ENCODE measurements at regions not wholly inside any gene's neighbourhood (a gene's known extent, or its start where the extent isn't known, plus 50 kb on each side); places are given as distances from the start of the nearest gene placed in this dataset.

DNA sequence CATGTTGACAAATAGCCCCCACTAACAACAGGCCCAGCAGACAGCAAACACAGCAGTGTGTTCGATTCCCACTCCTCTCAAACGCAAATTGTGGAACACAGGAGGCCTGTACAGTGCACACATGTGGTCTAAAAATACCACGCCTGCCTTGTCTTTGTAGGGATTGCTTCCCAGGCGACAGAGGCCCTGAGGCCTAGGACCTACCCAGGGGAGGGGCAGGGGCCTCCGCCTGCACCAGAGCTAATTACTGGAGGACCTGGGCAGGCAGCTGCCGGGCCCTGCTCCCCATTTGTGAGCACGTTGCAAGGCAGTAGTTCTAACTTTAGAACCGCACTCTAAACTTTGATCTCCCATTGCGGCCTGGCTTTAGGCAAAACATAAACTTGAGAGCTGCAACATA is 316.0 kb downstream of the TXNL1 start:
- 93% methylated on average over 6 of the region's 9 CpGs for WGBS (ENCODE audit: insufficient coverage)
- CTCF ChIA-PET, result no interaction called here
- H3K9me3 Mint-ChIP-seq, result no peaks in the 10 kb centered on the region
- H3K27me3 ChIP-seq (replicated peaks in 1 of 2; ENCODE audit: control insufficient read depth in 2 of 2, extremely low read depth in 1 of 2, insufficient read depth in 2 of 2, low read length in 1 of 2), result no peaks in the 10 kb centered on the region
- H3K36me3 Mint-ChIP-seq, result no peaks in the 10 kb centered on the region
- POLR2A ChIA-PET, result no interaction called here
- H3K36me3 ChIP-seq (ENCODE audit: control insufficient read depth in 2 of 2, extremely low read depth in 1 of 2, insufficient read depth in 1 of 2, low read length in 1 of 2), result no peaks in the 10 kb centered on the region
- H3K27me3 Mint-ChIP-seq, result peaks cover 0 to 2% of the 10 kb centered on the region in 2 donors
- DNase-seq (no peak), ATAC-seq (replicated peaks in 1 of 4) (no peak)
- H3K27ac ChIP-seq (ENCODE audit: low read length), result no peak overlapping the region
- H3K27ac Mint-ChIP-seq, result no peak overlapping the region
- no peak overlapping the region for H3K4me3 Mint-ChIP-seq
- no peak overlapping the region for H3K4me3 ChIP-seq (ENCODE audit: control insufficient read depth in 1 of 2, extremely low read depth in 1 of 2, low read length in 1 of 2)
- peaks cover 0 to 4% (median 0%) of the 10 kb centered on the region in 3 donors for H3K4me1 Mint-ChIP-seq
- no peaks in the 10 kb centered on the region for H3K9me3 ChIP-seq
- H3K4me1 ChIP-seq (ENCODE audit: control insufficient read depth in 1 of 2, extremely low read depth in 1 of 2, insufficient read depth in 2 of 2, low read length in 2 of 2), result no peaks in the 10 kb centered on the region

DNA sequence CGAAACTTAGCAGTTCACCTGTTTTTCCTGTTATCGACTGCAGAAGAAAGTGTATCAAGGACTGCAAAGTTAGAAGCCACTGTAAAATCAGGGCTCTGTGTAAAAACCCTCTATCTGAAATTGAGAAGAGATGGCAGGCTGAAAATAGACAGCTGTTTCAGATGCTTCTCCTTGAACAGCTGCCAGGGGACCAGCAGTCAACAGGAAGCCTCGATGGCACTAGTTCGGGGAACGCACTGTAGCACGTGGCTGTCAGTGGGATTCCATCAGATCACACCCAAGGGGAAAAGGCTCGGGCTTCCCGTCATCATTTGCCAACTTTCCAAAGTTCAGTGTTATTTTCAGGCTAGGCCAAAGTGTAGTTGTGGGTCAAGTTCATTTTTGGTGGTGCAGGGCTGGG is 316.9 kb downstream of the TXNL1 start:
- peaks cover 0 to 4% (median 0%) of the 10 kb centered on the region in 3 donors for H3K4me1 Mint-ChIP-seq
- H3K27me3 ChIP-seq (replicated peaks in 1 of 2; ENCODE audit: control insufficient read depth in 2 of 2, extremely low read depth in 1 of 2, insufficient read depth in 2 of 2, low read length in 1 of 2), result no peaks in the 10 kb centered on the region
- 52% methylated on average over 5 of the region's 8 CpGs for WGBS (ENCODE audit: insufficient coverage)

DNA sequence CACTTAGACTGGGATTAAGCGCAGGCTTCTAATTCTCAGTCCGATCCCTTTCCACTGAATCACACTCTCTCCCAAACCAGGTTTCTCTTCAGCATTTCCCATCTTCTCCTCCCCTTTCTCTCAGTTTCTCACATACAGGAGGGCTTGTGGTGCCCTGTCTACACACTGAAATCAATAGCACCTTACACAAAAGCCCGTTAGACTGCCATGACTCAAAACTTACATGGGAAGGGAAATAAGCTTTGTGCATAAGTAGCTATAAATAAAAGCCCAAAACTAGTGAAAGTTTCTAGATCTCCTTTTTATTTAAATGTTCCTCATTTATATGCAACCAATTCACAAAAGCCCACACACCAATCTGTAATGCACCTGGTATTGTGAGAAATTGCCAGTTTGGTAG is 318.4 kb downstream of the TXNL1 start:
- POLR2A ChIA-PET, result no interaction called here

More for the DNA sequence above, 316.9 kb downstream of the TXNL1 start:
- Histone ChIP-seq H3K27ac (ENCODE audit: low read length) (no peak overlapping the region), H3K9me3 (no peaks in the 10 kb centered on the region), H3K4me3 (ENCODE audit: control insufficient read depth in 1 of 2, extremely low read depth in 1 of 2, low read length in 1 of 2) (no peak overlapping the region), H3K36me3 (ENCODE audit: control insufficient read depth in 2 of 2, extremely low read depth in 1 of 2, insufficient read depth in 1 of 2, low read length in 1 of 2) (no peaks in the 10 kb centered on the region), H3K4me1 (ENCODE audit: control insufficient read depth in 1 of 2, extremely low read depth in 1 of 2, insufficient read depth in 2 of 2, low read length in 2 of 2) (no peaks in the 10 kb centered on the region)
- Mint-ChIP-seq H3K4me3 (no peak overlapping the region), H3K9me3 (no peaks in the 10 kb centered on the region), H3K27ac (no peak overlapping the region), H3K36me3 (no peaks in the 10 kb centered on the region), H3K27me3 (peaks cover 0 to 2% of the 10 kb centered on the region in 2 donors)
- ATAC-seq (replicated peaks in 1 of 4), result no peak
- DNase-seq, result no peak
- CTCF ChIA-PET, result no interaction called here
- POLR2A ChIA-PET, result no interaction called here

DNA sequence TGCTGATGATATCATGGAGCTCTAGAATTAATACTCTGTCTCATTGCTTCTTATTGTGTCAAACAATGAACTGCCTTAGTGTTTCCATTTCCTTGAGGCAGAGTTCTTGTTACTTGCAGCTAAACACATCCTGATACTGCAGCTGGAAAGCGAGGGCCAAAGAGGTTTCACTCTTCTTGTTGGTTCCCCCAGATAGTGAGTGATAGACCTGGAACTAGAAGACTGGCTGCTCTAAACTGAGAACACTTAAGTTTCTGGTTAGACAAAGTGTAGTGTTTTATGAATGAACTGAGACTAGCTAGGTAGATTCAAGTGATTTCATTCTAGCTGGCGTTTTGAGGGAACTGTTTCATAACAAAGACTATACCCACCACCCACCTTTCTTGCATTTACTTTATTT is 321.7 kb downstream of the TXNL1 start:
- Histone ChIP-seq H3K4me1 (ENCODE audit: control insufficient read depth in 1 of 2, extremely low read depth in 1 of 2, insufficient read depth in 2 of 2, low read length in 2 of 2) (no peaks in the 10 kb centered on the region), H3K27me3 (replicated peaks in 1 of 2; ENCODE audit: control insufficient read depth in 2 of 2, extremely low read depth in 1 of 2, insufficient read depth in 2 of 2, low read length in 1 of 2) (no peaks in the 10 kb centered on the region), H3K27ac (ENCODE audit: low read length) (no peak overlapping the region), H3K36me3 (ENCODE audit: control insufficient read depth in 2 of 2, extremely low read depth in 1 of 2, insufficient read depth in 1 of 2, low read length in 1 of 2) (no peaks in the 10 kb centered on the region), H3K4me3 (ENCODE audit: control insufficient read depth in 1 of 2, extremely low read depth in 1 of 2, low read length in 1 of 2) (no peak overlapping the region), H3K9me3 (no peaks in the 10 kb centered on the region)
- ChIA-PET POLR2A (no interaction called here), CTCF (interaction anchor here in 1 of 2 donors (0.6 kb wide), 1 partner anchor 36 kb away, joined by 3 read pairs; no protein-coding TSS in a partner anchor)
- Mint-ChIP-seq H3K9me3 (no peaks in the 10 kb centered on the region), H3K36me3 (no peaks in the 10 kb centered on the region), H3K4me3 (no peak overlapping the region), H3K4me1 (peaks cover 0 to 4% (median 0%) of the 10 kb centered on the region in 3 donors), H3K27me3 (peaks cover 0 to 2% of the 10 kb centered on the region in 2 donors), H3K27ac (no peak overlapping the region)
- DNase-seq (no peak), ATAC-seq (replicated peaks in 1 of 4) (no peak)
- WGBS (ENCODE audit: insufficient coverage), result no CpG with 5 or more reads among the region's 2 CpGs

More for the DNA sequence above, 318.4 kb downstream of the TXNL1 start:
- Histone ChIP-seq H3K4me3 (ENCODE audit: control insufficient read depth in 1 of 2, extremely low read depth in 1 of 2, low read length in 1 of 2) (no peak overlapping the region), H3K4me1 (ENCODE audit: control insufficient read depth in 1 of 2, extremely low read depth in 1 of 2, insufficient read depth in 2 of 2, low read length in 2 of 2) (no peaks in the 10 kb centered on the region), H3K36me3 (ENCODE audit: control insufficient read depth in 2 of 2, extremely low read depth in 1 of 2, insufficient read depth in 1 of 2, low read length in 1 of 2) (no peaks in the 10 kb centered on the region), H3K27ac (ENCODE audit: low read length) (no peak overlapping the region), H3K27me3 (replicated peaks in 1 of 2; ENCODE audit: control insufficient read depth in 2 of 2, extremely low read depth in 1 of 2, insufficient read depth in 2 of 2, low read length in 1 of 2) (no peaks in the 10 kb centered on the region), H3K9me3 (no peaks in the 10 kb centered on the region)
- Mint-ChIP-seq H3K4me1 (peaks cover 0 to 4% (median 0%) of the 10 kb centered on the region in 3 donors), H3K27me3 (peaks cover 0 to 2% of the 10 kb centered on the region in 2 donors), H3K9me3 (no peaks in the 10 kb centered on the region), H3K27ac (no peak overlapping the region), H3K36me3 (no peaks in the 10 kb centered on the region), H3K4me3 (no peak overlapping the region)
- CTCF ChIA-PET, result no interaction called here
- DNase-seq (no peak), ATAC-seq (replicated peaks in 1 of 4) (no peak)
- 100% methylated on average over 2 of the region's 3 CpGs for WGBS (ENCODE audit: insufficient coverage)

GRCh38 chr18:56315363-56315762 is 323.0 kb downstream of the TXNL1 start:
- Mint-ChIP-seq H3K4me1 (peaks cover 0 to 2% (median 0%) of the 10 kb centered on the region in 3 donors), H3K9me3 (no peaks in the 10 kb centered on the region), H3K4me3 (no peak overlapping the region), H3K27me3 (peaks cover 0 to 2% of the 10 kb centered on the region in 2 donors), H3K27ac (no peak overlapping the region), H3K36me3 (no peaks in the 10 kb centered on the region)
- no CpG with 5 or more reads among the region's 1 CpG for WGBS (ENCODE audit: insufficient coverage)
- no peaks in the 10 kb centered on the region for H3K27me3 ChIP-seq (replicated peaks in 1 of 2; ENCODE audit: control insufficient read depth in 2 of 2, extremely low read depth in 1 of 2, insufficient read depth in 2 of 2, low read length in 1 of 2)
- H3K9me3 ChIP-seq, result no peaks in the 10 kb centered on the region
- ATAC-seq (replicated peaks in 1 of 4), result no peak
- no peak overlapping the region for H3K4me3 ChIP-seq (ENCODE audit: control insufficient read depth in 1 of 2, extremely low read depth in 1 of 2, low read length in 1 of 2)
- H3K4me1 ChIP-seq (ENCODE audit: control insufficient read depth in 1 of 2, extremely low read depth in 1 of 2, insufficient read depth in 2 of 2, low read length in 2 of 2), result no peaks in the 10 kb centered on the region
- DNase-seq, result no peak
- no peaks in the 10 kb centered on the region for H3K36me3 ChIP-seq (ENCODE audit: control insufficient read depth in 2 of 2, extremely low read depth in 1 of 2, insufficient read depth in 1 of 2, low read length in 1 of 2)
- no peak overlapping the region for H3K27ac ChIP-seq (ENCODE audit: low read length)
- ChIA-PET CTCF (no interaction called here), POLR2A (no interaction called here)

DNA sequence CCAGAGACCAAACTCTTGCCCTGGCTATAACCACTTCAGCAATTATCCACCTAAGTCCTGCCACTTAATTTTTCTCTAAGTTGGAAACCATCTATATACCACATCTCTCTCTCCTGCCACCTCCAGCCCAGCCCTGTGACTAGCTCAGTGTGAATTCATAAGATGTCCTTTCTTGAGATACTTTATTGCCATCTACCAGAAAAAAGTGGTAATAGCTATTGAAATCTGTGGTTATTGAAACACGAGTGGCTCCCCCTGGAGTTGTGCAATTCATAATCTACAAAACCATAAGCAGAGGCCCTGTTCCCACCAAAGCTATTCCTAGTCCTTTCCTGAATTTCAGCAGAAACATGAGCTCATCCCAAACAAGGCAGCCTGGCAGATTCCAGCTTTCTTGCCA is 324.0 kb downstream of the TXNL1 start:
- no peaks in the 10 kb centered on the region for H3K9me3 Mint-ChIP-seq
- no peaks in the 10 kb centered on the region for H3K4me1 ChIP-seq (ENCODE audit: control insufficient read depth in 1 of 2, extremely low read depth in 1 of 2, insufficient read depth in 2 of 2, low read length in 2 of 2)
- ChIA-PET CTCF (interaction anchor here in 1 of 2 donors (0.6 kb wide), 1 partner anchor 1320 kb away, joined by 3 read pairs; no protein-coding TSS in a partner anchor), POLR2A (no interaction called here)
- no peaks in the 10 kb centered on the region for H3K9me3 ChIP-seq
- no CpG with 5 or more reads among the region's 1 CpG for WGBS (ENCODE audit: insufficient coverage)
- no peak for DNase-seq
- ATAC-seq (replicated peaks in 1 of 4), result no peak
- H3K36me3 Mint-ChIP-seq, result no peaks in the 10 kb centered on the region
- H3K4me3 ChIP-seq (ENCODE audit: control insufficient read depth in 1 of 2, extremely low read depth in 1 of 2, low read length in 1 of 2), result no peak overlapping the region
- H3K27me3 ChIP-seq (replicated peaks in 1 of 2; ENCODE audit: control insufficient read depth in 2 of 2, extremely low read depth in 1 of 2, insufficient read depth in 2 of 2, low read length in 1 of 2), result no peaks in the 10 kb centered on the region
- H3K27me3 Mint-ChIP-seq, result no peaks in the 10 kb centered on the region
- no peak overlapping the region for H3K27ac Mint-ChIP-seq
- no peak overlapping the region for H3K27ac ChIP-seq (ENCODE audit: low read length)
- no peaks in the 10 kb centered on the region for H3K36me3 ChIP-seq (ENCODE audit: control insufficient read depth in 2 of 2, extremely low read depth in 1 of 2, insufficient read depth in 1 of 2, low read length in 1 of 2)
- H3K4me1 Mint-ChIP-seq, result no peaks in the 10 kb centered on the region
- no peak overlapping the region for H3K4me3 Mint-ChIP-seq
